Astrocyte (in vitro differentiated cells and primary cell): ENCODE measurements at regions not wholly inside any gene's neighbourhood (a gene's known extent, or its start where the extent isn't known, plus 50 kb on each side); places are given as distances from the start of the nearest gene placed in this dataset.

Source experiments
- CTCF ChIP-seq: IDR thresholded peaks from 2 replicates; pipeline ENCODE4 v1.5.1; 2011; ENCODE audit warnings: low read depth, mild to moderate bottlenecking, inconsistent platforms, low read length, moderate library complexity; ENCODE audit not compliant: insufficient read depth
- EZH2 ChIP-seq: IDR thresholded peaks from 2 replicates; pipeline ENCODE4 v1.6.1; 2012; ENCODE audit warnings: mild to moderate bottlenecking, low read length, inconsistent platforms; ENCODE audit not compliant: insufficient read depth

GRCh38 chr4:100894339-100894870, 376.6 kb upstream of the EMCN start:
- TF ChIP-seq CTCF (no peak), EZH2 (no peak)
